HCT116 (cell line): ENCODE measurements at regions not wholly inside any gene's neighbourhood (a gene's known extent, or its start where the extent isn't known, plus 50 kb on each side); places are given as distances from the start of the nearest gene placed in this dataset.

Source experiments
- CTCF ChIP-seq, 3 experiments: fragments of 200-600 bp in 1 of 3; sonication (generic) in 1 of 3; IDR thresholded peaks in 2 of 3; conservative IDR thresholded peaks in 1 of 3; 2 replicates each; pipeline ENCODE4 v1.5.1; 2012 to 2017; ENCODE audit warnings: low read depth in 2 of 3, low read length in 2 of 3, antibody characterized with exemption in 1 of 3, borderline replicate concordance in 1 of 3, control low read depth in 1 of 3, mild to moderate bottlenecking in 1 of 3, mixed read lengths in 1 of 3, mixed run types in 1 of 3, moderate library complexity in 1 of 3; ENCODE audit not compliant: insufficient read depth in 1 of 3
- EZH2 ChIP-seq: fragments of 200-600 bp; sonication (generic); IDR thresholded peaks from 2 replicates; pipeline ENCODE4 v1.6.1; 2017; ENCODE audit warnings: antibody characterized with exemption, mixed run types
- JUND ChIP-seq: IDR thresholded peaks from 2 replicates; pipeline ENCODE4 v1.6.1; 2012
- POLR2A ChIP-seq: IDR thresholded peaks from 2 replicates; pipeline ENCODE4 v1.7.0; 2011; ENCODE audit warnings: borderline replicate concordance; ENCODE audit not compliant: insufficient read depth, insufficient read length; ENCODE audit errors: extremely low read depth
- POLR2AphosphoS5 ChIP-seq: IDR thresholded peaks from 2 replicates; pipeline ENCODE4 v1.6.1; 2011; ENCODE audit warnings: mild to moderate bottlenecking, low read depth, low read length, moderate library complexity
- ZBTB33 ChIP-seq: IDR thresholded peaks from 2 replicates; pipeline ENCODE4 v1.6.1; 2011; ENCODE audit warnings: mild to moderate bottlenecking, low read length, moderate library complexity; ENCODE audit not compliant: insufficient replicate concordance; ENCODE audit errors: extremely low read depth
- ZFX ChIP-seq: fragments of 450-650 bp; IDR thresholded peaks from 2 replicates; pipeline ENCODE4 v1.6.1; 2017
- ZNF274 ChIP-seq: fragments of 200-500 bp; sonication (Bioruptor generic); IDR thresholded peaks from 2 replicates; pipeline ENCODE4 v1.6.1; 2014; ENCODE audit warnings: mild to moderate bottlenecking, low read depth, low read length, inconsistent platforms

DNA sequence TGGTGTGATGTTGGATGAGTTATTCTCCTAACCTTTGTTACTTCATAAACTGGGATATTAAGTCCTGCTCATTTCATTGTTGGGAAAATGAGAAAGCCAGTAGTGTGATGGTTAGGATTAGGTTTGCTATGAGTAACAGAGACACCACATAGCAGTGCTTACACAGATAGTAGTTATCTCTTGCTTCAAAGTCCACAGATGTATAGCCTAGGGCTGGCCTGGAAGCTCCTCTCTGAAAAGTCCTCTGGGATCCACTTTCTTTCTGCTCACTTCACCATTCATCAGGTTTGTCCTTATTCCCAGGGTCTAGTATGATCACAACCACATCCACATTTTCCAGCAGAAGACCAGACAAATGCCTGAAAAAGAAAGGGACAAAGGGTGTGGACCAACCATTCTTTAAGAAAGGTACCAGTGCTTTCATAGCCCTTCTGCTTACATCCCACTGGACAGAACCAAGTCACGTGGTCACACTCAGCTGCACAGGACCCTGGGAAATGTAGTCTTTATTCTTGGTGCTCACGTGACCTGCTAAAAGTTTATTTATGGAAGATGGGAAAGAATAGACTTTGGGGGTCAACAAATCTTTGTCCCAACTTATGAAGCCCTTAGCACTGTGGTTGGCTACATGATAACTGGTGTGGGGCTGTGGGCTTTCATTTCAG, 108.9 kb downstream of the INSIG2 start:
- TF ChIP-seq ZFX (no peak), POLR2A (no peak), CTCF (IDR thresholded peaks at IDR 0.05 in 2 of 3, conservative IDR thresholded peaks at IDR 0.05 in 1 of 3; ENCODE audit: borderline replicate concordance in 1 of 3, insufficient read depth in 1 of 3, low read depth in 2 of 3, low read length in 2 of 3) (no peak), JUND (no peak), POLR2AphosphoS5 (no peak), EZH2 (no peak), ZNF274 (no peak), ZBTB33 (no peak)
